GM12875 (cell line): ENCODE measurements at regions not wholly inside any gene's neighbourhood (a gene's known extent, or its start where the extent isn't known, plus 50 kb on each side); places are given as distances from the start of the nearest gene placed in this dataset.

ENCODE experiments used
- H3K4me3 ChIP-seq: one replicate; pipeline ENCODE4 v1.5.1; 2011; ENCODE audit warnings: low read depth, low read length, control low read depth
- TF ChIP-seq, protein P1 (sequence below): IDR thresholded peaks from 2 replicates; pipeline ENCODE4 v1.5.1; 2011; ENCODE audit warnings: low read depth, mild to moderate bottlenecking, control low read depth, inconsistent platforms, low read length, moderate library complexity, borderline replicate concordance; ENCODE audit not compliant: insufficient read depth

DNA sequence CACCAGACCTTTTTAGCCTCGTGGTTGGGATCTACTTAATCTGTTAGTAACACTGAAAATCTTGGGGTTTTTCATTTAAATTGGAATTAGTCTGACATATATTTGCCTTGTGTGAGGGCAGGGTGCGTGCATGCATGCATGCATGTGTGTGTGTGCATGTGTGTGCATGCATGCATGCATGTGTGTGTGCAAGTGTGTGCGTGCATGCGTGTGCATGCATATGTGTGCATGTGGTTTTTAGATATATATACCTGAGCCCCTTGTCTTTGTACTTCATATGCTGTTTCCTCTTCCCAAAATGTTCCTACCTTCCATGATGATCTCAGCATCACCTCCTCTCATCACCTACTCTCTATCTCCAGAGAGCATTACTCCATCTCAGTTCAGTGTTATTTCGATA is 66.3 kb upstream of the BCL11B start:
- TF ChIP-seq, protein P1, sequence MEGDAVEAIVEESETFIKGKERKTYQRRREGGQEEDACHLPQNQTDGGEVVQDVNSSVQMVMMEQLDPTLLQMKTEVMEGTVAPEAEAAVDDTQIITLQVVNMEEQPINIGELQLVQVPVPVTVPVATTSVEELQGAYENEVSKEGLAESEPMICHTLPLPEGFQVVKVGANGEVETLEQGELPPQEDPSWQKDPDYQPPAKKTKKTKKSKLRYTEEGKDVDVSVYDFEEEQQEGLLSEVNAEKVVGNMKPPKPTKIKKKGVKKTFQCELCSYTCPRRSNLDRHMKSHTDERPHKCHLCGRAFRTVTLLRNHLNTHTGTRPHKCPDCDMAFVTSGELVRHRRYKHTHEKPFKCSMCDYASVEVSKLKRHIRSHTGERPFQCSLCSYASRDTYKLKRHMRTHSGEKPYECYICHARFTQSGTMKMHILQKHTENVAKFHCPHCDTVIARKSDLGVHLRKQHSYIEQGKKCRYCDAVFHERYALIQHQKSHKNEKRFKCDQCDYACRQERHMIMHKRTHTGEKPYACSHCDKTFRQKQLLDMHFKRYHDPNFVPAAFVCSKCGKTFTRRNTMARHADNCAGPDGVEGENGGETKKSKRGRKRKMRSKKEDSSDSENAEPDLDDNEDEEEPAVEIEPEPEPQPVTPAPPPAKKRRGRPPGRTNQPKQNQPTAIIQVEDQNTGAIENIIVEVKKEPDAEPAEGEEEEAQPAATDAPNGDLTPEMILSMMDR, result no peak

DNA sequence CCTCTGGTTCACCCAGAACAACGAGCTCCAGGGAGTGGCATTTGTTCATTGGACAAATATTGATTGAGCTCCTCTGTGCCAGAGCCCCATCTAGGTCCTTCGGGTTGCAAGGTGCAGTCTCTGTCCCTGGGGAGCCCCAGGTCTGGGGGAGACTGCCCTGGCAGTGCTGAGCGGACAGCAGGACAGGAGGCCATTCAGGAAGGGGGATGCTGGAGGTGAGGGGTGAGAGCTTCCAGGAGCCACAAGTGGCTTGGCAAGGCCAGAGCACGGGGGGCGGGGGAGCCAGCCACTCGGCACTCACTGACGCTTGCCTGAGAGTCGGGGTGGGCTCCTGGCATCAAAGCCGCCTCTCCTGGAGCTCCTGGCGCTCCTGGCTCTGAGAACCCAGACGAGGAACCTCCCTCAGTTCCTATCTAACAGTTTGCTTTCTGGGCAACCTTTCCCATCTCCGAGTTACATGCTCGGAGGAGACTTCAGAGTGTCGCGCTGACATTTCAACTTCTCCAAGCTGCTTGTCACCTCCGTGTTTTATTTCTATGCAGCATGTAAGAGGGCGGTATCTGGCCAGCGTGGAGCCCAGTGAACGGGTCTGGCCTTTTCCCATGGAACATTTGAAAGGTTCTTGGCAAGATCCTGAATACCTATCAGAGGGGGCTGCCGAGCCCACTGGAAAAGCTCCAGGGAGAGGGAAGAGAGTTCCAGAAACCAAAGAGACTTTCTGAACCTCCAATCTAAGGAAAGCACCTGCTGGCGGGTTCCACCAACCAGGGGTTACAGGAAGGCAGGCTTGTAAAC is 62.0 kb upstream of the BCL11B start:
- TF ChIP-seq, protein P1, result no peak

More for the DNA sequence above, 66.3 kb upstream of the BCL11B start:
- H3K4me3 ChIP-seq, result no peak overlapping the region

DNA sequence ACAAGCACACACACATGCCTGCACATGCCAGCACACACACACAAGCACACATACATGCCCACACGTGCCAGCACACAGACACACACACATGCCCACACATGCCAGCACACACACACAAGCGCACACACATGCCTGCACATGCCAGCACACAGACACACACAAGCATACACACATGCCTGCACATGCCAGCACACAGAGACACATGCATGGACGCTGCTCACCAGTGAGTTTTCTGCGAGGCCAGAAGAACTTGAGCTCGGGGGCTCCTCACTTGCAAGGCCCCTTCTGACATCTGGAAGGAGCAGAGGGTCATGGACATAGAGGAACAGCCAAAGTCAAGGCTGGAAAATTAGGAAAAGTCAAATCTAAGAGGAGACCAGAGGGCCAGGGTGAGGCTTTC is 61.2 kb upstream of the BCL11B start:
- TF ChIP-seq, protein P1, result no peak
- no peak overlapping the region for H3K4me3 ChIP-seq

More for the DNA sequence above, 62.0 kb upstream of the BCL11B start:
- no peak overlapping the region for H3K4me3 ChIP-seq

DNA sequence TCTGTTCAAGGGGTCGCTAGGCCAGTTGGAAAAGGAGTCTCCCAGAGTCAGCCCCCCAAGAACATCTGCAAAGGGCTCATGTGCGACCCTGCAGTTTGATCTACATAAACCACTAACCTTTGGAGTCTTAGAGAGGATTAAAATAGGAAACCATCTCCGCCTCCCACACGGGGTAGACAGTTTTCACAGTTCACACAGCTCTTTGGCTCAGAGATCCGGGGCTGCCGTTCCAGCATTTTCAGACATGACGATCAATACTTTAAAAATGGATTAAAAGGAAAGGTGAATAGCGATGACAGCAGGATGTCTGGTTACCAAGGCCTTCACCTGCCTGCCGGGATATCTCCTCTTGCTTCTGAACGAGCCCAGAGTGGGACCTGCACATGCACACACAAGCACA is 59.8 kb upstream of the BCL11B start:
- TF ChIP-seq, protein P1, result no peak
- H3K4me3 ChIP-seq, result no peak overlapping the region

DNA sequence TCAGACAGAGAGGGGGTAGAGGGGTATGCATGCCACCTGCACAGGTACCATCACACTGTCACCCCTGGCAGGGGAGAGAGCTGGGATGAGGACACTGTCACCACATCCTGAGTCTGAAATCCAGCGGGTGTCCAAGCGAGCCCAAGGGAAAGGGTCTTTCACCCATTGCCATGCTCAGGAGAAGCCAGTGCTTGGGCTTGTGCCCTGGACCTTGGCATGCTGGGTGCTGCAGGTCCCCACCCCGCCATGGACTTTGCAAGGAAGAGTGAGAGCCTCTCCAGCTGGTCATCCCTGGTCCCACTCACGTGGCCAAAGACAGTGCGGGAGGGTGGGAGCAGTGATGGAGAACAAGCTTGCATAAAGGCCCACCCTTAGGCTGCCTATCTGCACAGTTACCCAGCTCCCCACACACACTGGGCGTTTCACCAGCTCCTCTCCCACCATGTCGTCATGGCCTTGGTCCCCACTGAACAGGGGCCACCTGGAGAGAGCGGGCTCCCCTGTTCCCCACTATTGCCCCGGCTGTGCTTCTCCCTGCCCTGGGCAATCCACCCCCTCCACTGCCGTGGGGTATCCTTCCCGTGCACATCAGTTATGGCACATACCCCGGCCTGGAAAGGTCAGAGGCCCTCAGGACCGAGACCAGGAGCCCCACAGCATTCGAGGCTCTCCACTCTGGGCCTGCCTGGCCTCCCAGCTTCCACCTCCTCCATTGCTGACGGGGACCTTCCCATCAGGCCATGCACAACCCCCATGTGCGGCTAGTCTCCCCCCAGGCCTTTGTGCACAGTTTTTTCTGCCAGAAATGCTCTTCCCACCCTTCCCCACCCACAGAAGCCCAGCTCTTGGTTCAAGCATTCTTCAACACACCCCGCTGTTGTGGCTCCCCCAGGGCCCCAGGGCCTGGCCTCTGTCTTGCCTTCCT is 58.6 kb upstream of the BCL11B start:
- TF ChIP-seq, protein P1, result no peak
- H3K4me3 ChIP-seq, result no peak overlapping the region

DNA sequence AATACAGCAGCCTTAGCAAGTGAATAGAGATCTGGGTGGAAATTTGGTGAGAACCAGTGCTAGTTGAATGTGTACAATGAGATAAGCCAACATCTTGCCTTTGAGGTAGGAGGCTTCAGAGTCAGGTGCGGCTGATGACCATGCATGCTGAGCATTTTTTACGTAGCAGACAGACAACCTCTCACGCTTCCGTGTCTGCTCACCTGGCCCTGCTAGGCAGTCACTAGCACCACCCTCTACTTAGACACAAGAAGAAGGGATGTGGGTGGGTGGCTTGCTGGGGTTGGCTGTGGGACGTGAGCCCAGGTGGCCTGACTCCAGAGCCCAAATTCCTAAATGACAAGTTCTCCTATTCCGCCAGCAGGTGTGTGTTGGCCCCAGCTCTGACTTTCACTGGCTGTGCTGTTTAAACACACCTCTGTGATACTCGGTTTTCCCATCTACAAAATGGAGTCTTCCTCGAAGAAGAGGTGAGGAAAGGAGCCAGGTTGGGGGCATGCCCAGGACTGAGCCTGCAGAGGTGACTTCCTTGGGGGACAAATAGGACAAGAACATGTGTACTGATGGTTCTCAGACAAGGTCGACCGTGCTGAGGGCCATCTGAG is 57.8 kb upstream of the BCL11B start:
- no peak overlapping the region for H3K4me3 ChIP-seq
- TF ChIP-seq, protein P1, result no peak
